Bronchial epithelial cell (primary cell): ENCODE measurements at regions not wholly inside any gene's neighbourhood (a gene's known extent, or its start where the extent isn't known, plus 50 kb on each side); places are given as distances from the start of the nearest gene placed in this dataset.

Experiments used
- DNase-seq: peaks from one replicate; pipeline ENCODE4 v3.0.0-alpha.2; 2010; ENCODE audit warnings: low read depth
- FAIRE-seq: peaks from 2 replicates; lab custom pipeline; 2011; peaks lifted over from hg19 to GRCh38; lab: Jason Lieb, UNC
- H3K27me3 ChIP-seq: 2 replicates; pipeline ENCODE4 v1.5.1; 2011; ENCODE audit warnings: low read length; ENCODE audit not compliant: control insufficient read depth, insufficient read depth
- H3K36me3 ChIP-seq: 2 replicates; pipeline ENCODE4 v1.5.1; 2011; ENCODE audit warnings: low read length; ENCODE audit not compliant: control insufficient read depth, insufficient read depth
- H3K4me3 ChIP-seq: 2 replicates; pipeline ENCODE4 v1.5.1; 2011; ENCODE audit warnings: mild to moderate bottlenecking, low read depth, low read length, control low read depth
- TF ChIP-seq, protein P1 (sequence below): IDR thresholded peaks from 2 replicates; pipeline ENCODE4 v1.5.1; 2011; ENCODE audit warnings: mild to moderate bottlenecking, moderate library complexity, low read length, control low read depth, inconsistent platforms; ENCODE audit not compliant: insufficient read depth, severe bottlenecking

DNA sequence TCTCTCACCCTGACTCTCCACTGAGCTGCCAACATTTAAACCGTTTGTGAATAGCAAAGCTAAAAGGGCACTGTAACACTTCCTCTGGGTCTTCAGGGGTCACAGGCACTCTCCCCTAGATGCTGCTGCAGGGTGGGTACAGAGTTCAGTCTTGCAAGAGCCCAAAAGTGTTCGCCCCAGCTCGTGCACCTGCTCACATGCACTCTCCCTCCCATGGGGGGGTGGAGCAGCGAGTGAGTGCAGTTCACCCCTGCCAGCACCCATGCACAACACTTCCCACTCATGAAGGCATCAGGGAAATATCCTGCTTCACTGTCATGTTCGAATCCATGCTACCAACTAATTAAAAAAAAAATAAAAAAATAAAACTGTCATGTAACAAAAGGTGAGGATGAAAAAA, 950.7 kb upstream of the PRR20A start:
- FAIRE-seq (peak; percentile 18), DNase-seq (no peak)
- no peaks in the 10 kb centered on the region for H3K36me3 ChIP-seq
- H3K27me3 ChIP-seq: no peaks in the 10 kb centered on the region
- H3K4me3 ChIP-seq: no peak overlapping the region
- TF ChIP-seq, protein P1, sequence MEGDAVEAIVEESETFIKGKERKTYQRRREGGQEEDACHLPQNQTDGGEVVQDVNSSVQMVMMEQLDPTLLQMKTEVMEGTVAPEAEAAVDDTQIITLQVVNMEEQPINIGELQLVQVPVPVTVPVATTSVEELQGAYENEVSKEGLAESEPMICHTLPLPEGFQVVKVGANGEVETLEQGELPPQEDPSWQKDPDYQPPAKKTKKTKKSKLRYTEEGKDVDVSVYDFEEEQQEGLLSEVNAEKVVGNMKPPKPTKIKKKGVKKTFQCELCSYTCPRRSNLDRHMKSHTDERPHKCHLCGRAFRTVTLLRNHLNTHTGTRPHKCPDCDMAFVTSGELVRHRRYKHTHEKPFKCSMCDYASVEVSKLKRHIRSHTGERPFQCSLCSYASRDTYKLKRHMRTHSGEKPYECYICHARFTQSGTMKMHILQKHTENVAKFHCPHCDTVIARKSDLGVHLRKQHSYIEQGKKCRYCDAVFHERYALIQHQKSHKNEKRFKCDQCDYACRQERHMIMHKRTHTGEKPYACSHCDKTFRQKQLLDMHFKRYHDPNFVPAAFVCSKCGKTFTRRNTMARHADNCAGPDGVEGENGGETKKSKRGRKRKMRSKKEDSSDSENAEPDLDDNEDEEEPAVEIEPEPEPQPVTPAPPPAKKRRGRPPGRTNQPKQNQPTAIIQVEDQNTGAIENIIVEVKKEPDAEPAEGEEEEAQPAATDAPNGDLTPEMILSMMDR: no peak

DNA sequence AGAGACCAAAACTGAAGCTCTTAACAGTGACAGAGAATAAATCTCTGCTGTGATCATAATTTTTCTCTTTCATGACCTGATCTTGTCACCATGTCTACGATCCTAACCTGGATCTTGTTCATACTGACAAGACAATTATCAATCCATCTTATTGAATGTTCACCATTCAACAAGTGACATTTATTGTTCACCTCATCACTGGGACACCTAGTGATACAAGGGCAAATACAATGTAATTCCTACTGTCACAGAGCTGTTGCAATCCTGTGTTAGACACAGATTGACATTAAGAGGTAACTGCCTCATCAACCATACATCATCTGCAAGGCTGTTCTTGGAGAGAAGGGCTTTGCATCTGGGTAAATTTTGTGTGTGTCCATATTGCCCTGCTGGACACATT, 942.4 kb upstream of the PRR20A start:
- no peak for DNase-seq
- H3K36me3 ChIP-seq: no peaks in the 10 kb centered on the region
- TF ChIP-seq, protein P1: no peak
- no peak for FAIRE-seq
- no peaks in the 10 kb centered on the region for H3K27me3 ChIP-seq
- no peak overlapping the region for H3K4me3 ChIP-seq

DNA sequence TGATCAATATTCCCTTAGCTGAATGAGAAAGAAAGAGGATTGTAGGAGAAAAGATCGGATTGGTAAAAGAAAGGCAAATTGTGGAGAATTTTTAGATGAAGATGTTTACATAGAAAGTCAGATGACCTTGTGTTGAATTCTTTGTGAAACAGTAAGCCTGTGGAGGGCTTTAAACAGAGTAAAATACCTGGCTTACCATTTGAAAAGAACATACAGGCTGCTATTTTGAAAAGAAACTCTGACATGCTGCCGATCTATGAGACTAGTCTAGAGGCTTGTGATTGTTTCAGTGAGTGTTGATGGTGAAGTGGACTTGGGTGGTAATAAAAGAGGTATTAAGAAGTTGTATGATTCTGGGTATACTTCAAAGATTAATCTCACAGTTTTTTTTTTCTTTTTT, 938.9 kb upstream of the PRR20A start:
- TF ChIP-seq, protein P1: no peak
- Histone ChIP-seq H3K27me3 (no peaks in the 10 kb centered on the region), H3K36me3 (no peaks in the 10 kb centered on the region), H3K4me3 (no peak overlapping the region)
- FAIRE-seq: no peak
- no peak for DNase-seq

DNA sequence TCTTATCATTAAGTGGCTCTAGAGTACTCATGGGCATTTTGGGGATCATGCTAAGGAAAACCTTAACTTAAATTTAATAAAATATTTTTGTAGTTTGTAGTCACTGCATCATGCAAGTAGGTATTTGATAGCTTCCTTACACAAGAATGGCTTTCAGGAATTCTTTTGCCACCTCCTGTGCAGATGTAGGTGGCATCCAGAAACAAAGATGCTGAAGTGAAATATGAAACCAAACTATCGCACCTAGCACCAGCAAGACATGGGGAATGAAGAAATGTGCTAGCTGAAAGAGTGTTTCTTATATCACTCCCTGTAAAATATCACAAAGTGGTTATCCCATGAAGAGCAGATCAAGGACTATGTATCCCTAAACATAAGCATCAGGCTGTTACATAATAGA, 924.5 kb upstream of the PRR20A start:
- FAIRE-seq: no peak

DNA sequence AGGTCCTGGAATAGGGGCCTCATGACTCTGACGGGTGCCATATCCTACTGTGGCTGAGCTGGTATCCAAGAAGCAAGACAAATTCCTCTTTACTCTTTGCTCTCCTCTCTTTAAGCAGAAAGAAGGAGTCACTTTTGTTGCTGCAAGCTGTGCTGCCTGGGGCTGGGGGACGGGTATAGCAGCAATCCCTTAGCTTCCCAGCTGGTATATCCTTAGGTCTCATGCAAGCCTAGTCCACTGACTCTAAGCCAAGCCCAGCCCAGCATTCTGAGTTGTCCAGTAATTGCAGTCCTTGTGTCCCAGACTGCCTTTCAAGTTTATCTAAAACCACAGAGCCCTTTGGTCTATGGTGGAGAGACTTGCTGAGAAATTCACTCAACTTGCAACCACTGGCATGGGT, 893.0 kb upstream of the PRR20A start:
- TF ChIP-seq, protein P1: no peak
- Histone ChIP-seq H3K4me3 (no peak overlapping the region), H3K27me3 (no peaks in the 10 kb centered on the region), H3K36me3 (no peaks in the 10 kb centered on the region)
- DNase-seq: no peak
- no peak for FAIRE-seq

More for the DNA sequence above, 924.5 kb upstream of the PRR20A start:
- no peaks in the 10 kb centered on the region for H3K27me3 ChIP-seq
- no peak overlapping the region for H3K4me3 ChIP-seq
- H3K36me3 ChIP-seq: no peaks in the 10 kb centered on the region
- no peak for DNase-seq
- TF ChIP-seq, protein P1: no peak

DNA sequence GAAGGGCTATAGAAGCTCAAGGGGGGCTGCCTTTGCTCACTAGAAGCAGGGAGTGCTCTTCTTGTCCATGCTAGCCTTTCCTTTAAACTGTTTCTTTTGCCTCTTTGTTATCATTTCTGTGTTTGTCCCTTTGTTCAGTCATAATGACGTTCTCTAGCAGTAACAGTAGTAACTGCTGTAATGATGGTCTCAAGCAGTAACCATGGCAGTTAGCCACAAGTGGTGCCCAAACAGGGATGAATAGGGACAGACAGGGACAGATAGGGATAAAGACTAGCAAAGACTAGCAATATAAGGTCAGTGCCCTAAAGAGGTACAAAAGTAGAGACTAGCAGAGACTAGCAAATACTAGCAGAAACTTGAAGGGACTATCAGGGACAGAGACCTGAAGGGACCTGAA, 869.0 kb upstream of the PRR20A start:
- FAIRE-seq: no peak
- no peaks in the 10 kb centered on the region for H3K36me3 ChIP-seq
- TF ChIP-seq, protein P1: no peak
- no peak overlapping the region for H3K4me3 ChIP-seq
- DNase-seq: no peak
- no peaks in the 10 kb centered on the region for H3K27me3 ChIP-seq
